AG04450 (cell line): ENCODE measurements at regions not wholly inside any gene's neighbourhood (a gene's known extent, or its start where the extent isn't known, plus 50 kb on each side); places are given as distances from the start of the nearest gene placed in this dataset.

Experiments used
- CTCF ChIA-PET: fragments of 300-600, 350-600 bp; formaldehyde crosslinking; extraction: SDS; loops from one replicate; lab custom pipeline; 2022; ENCODE audit warnings: antibody characterized with exemption, inconsistent platforms; lab: Charles Lee
- POLR2A ChIA-PET: fragments of 350-600 bp; formaldehyde crosslinking; extraction: SDS; loops from one replicate; lab custom pipeline; 2021; ENCODE audit warnings: antibody characterized with exemption, inconsistent platforms; lab: Yijun Ruan, JAX
- DNase-seq: peaks from one replicate; pipeline ENCODE4 v3.0.0-alpha.2; 2011; ENCODE audit warnings: low read depth, low spot score
- H3K27ac ChIP-seq: one replicate; pipeline ENCODE4 v1.5.1; 2012; ENCODE audit warnings: low read depth, low read length, control low read depth
- H3K27me3 ChIP-seq: one replicate; pipeline ENCODE4 v1.6.0; 2012; ENCODE audit warnings: low read length; ENCODE audit not compliant: control insufficient read depth, insufficient read depth
- H3K4me3 ChIP-seq: 2 replicates; pipeline ENCODE4 v1.5.1; 2011; ENCODE audit warnings: mild to moderate bottlenecking, low read depth, low read length, control low read depth
- H3K9me3 ChIP-seq: 2 replicates; pipeline ENCODE4 v1.5.1; 2012; ENCODE audit warnings: low read length; ENCODE audit not compliant: control insufficient read depth, insufficient read depth
- TF ChIP-seq, protein P1 (sequence below): IDR thresholded peaks from 2 replicates; pipeline ENCODE4 v1.5.1; 2011; ENCODE audit warnings: low read depth, low read length, control low read depth, inconsistent platforms

GRCh38 chrX:4588893-4589292 lies 875.4 kb upstream of the PRKX start:
- ChIA-PET CTCF (no interaction called here), POLR2A (no interaction called here)
- TF ChIP-seq, protein P1, sequence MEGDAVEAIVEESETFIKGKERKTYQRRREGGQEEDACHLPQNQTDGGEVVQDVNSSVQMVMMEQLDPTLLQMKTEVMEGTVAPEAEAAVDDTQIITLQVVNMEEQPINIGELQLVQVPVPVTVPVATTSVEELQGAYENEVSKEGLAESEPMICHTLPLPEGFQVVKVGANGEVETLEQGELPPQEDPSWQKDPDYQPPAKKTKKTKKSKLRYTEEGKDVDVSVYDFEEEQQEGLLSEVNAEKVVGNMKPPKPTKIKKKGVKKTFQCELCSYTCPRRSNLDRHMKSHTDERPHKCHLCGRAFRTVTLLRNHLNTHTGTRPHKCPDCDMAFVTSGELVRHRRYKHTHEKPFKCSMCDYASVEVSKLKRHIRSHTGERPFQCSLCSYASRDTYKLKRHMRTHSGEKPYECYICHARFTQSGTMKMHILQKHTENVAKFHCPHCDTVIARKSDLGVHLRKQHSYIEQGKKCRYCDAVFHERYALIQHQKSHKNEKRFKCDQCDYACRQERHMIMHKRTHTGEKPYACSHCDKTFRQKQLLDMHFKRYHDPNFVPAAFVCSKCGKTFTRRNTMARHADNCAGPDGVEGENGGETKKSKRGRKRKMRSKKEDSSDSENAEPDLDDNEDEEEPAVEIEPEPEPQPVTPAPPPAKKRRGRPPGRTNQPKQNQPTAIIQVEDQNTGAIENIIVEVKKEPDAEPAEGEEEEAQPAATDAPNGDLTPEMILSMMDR = no peak
- Histone ChIP-seq H3K4me3 (no peak overlapping the region), H3K27ac (no peak overlapping the region), H3K9me3 (no peaks in the 10 kb centered on the region), H3K27me3 (no peaks in the 10 kb centered on the region)
- DNase-seq = no peak

DNA sequence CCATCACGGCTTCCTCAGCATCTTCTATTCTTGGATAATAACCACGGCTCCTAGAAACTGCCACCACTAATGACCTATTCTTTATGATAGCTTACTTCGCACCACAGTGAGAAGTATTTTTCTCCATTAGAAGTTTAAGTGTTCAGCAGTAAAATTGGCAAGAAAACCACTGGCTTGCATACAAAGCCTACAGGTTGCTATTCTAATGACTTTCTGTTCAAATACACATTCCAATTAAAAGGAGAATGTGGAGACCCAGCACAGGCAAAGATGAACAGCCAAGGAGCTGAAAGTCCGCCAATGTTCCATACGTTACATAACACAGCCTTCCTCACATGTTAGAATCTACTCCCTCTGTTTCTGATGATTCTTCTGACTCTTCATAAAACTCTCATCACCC lies 875.0 kb upstream of the PRKX start:
- TF ChIP-seq, protein P1 = no peak
- CTCF ChIA-PET = no interaction called here
- DNase-seq = no peak
- Histone ChIP-seq H3K27ac (no peak overlapping the region), H3K27me3 (no peaks in the 10 kb centered on the region), H3K9me3 (no peaks in the 10 kb centered on the region), H3K4me3 (no peak overlapping the region)
- POLR2A ChIA-PET = no interaction called here

DNA sequence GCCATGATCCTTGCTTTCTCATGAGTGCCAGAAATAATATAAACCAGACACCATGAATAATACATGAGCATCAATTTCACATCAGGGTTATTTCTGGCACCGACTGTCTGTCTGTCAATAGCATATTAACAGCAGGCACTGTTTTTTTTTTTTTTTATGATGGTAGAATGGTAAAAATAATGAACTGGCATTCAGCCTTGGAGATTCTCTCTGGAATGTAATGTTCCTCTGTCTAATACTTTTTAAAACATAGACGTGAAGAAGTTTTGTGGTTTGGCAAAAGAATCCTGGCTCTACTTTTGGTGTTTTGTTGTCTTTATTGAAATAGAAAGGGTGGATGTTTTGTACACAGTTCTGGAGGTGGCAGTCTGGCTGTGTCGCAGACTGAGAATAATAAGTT lies 874.6 kb upstream of the PRKX start:
- ChIA-PET CTCF (no interaction called here), POLR2A (no interaction called here)
- Histone ChIP-seq H3K4me3 (no peak overlapping the region), H3K9me3 (no peaks in the 10 kb centered on the region), H3K27me3 (no peaks in the 10 kb centered on the region), H3K27ac (no peak overlapping the region)
- TF ChIP-seq, protein P1 = no peak
- DNase-seq = no peak

GRCh38 chrX:4579999-4580398 lies 866.5 kb upstream of the PRKX start:
- ChIA-PET CTCF (no interaction called here), POLR2A (no interaction called here)
- no peak for DNase-seq
- Histone ChIP-seq H3K4me3 (no peak overlapping the region), H3K27ac (no peak overlapping the region), H3K9me3 (no peaks in the 10 kb centered on the region; the same call in 1 of the 2 replicates), H3K27me3 (no peaks in the 10 kb centered on the region)
- TF ChIP-seq, protein P1 = no peak

GRCh38 chrX:4579480-4579879 lies 866.0 kb upstream of the PRKX start:
- Histone ChIP-seq H3K27me3 (no peaks in the 10 kb centered on the region), H3K27ac (no peak overlapping the region), H3K4me3 (no peak overlapping the region), H3K9me3 (no peaks in the 10 kb centered on the region; the same call in 1 of the 2 replicates)
- DNase-seq = no peak
- POLR2A ChIA-PET = no interaction called here
- CTCF ChIA-PET = no interaction called here
- TF ChIP-seq, protein P1 = no peak
